ENCODE measurements at regions not wholly inside any gene's neighbourhood (a gene's known extent, or its start where the extent isn't known, plus 50 kb on each side); places are given as distances from the start of the nearest gene placed in this dataset.

DNA sequence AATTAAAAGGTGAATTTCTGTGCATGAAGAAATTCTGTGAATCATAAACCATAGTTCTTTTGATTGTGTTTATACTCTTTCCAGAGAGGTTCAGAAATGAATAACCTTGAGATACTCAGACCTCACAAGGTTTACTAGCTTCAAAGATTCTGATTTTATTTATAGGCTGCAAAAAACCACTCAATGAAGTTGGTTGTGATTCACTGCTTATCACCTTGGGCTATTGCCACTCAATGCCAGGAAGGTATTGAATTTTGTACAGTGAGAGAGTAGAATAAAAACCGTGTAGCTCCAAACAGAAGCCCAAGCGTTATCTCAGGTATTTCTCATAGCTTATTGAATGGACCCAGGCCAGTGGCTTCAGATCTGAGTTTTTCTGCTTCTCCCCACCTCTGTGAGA, 118.7 kb downstream of the FHIP1A start:
- TF ChIP-seq ZNF335 (CRISPR knock-in tag; IDR thresholded peaks at IDR 0.05) (no peak), HDAC2 (CRISPR knock-in tag; IDR thresholded peaks at IDR 0.05) (no peak), STAG1 (CRISPR knock-in tag; IDR thresholded peaks at IDR 0.05) (no peak), MEIS2 (CRISPR knock-in tag; IDR thresholded peaks at IDR 0.05) (no peak), NCOA2 (CRISPR knock-in tag; IDR thresholded peaks at IDR 0.05) (no peak), ZNF180 (CRISPR knock-in tag; IDR thresholded peaks at IDR 0.05; ENCODE audit: borderline replicate concordance, low read depth) (no peak), POLR2A (IDR thresholded peaks at IDR 0.05; ENCODE audit: insufficient read depth in 1 of 2, low read depth in 2 of 2, low read length in 2 of 2) (no peak)
